Inferior parietal cortex (tissue), 1 donor: ENCODE measurements at regions not wholly inside any gene's neighbourhood (a gene's known extent, or its start where the extent isn't known, plus 50 kb on each side); places are given as distances from the start of the nearest gene placed in this dataset.

Source experiments
- DNase-seq: peaks from one replicate; pipeline ENCODE4 v3.0.0-alpha.2; 2016; ENCODE audit errors: extremely low spot score

GRCh38 chr2:196224756-196225155, 53.4 kb upstream of the STK17B start:
- DNase-seq = no peak

GRCh38 chr2:196225213-196225612, 53.8 kb upstream of the STK17B start:
- DNase-seq = no peak

GRCh38 chr2:196226058-196226706, 54.8 kb upstream of the STK17B start:
- no peak for DNase-seq

- DNase-seq = no peak
These were observed 55.3 kb upstream of the STK17B start for GRCh38 chr2:196226707-196227065.

GRCh38 chr2:196229013-196229412, 57.6 kb upstream of the STK17B start:
- DNase-seq = no peak

GRCh38 chr2:196230061-196230854, 58.9 kb upstream of the STK17B start:
- DNase-seq = no peak

- DNase-seq = no peak
These were observed 61.8 kb upstream of the STK17B start for GRCh38 chr2:196233021-196233804.

GRCh38 chr2:196233805-196234475, 62.6 kb upstream of the STK17B start:
- DNase-seq = no peak

- DNase-seq = no peak
These were observed 63.3 kb upstream of the STK17B start for GRCh38 chr2:196234672-196235071.

- no peak for DNase-seq
These were observed 67.5 kb upstream of the STK17B start for GRCh38 chr2:196238836-196239380.

GRCh38 chr2:196239622-196240587, 68.5 kb upstream of the STK17B start:
- no peak for DNase-seq

- DNase-seq = no peak
These were observed 69.8 kb upstream of the STK17B start for GRCh38 chr2:196241175-196241574.

GRCh38 chr2:196242131-196242620, 70.8 kb upstream of the STK17B start:
- DNase-seq = no peak

GRCh38 chr2:196244516-196244915, 73.1 kb upstream of the STK17B start:
- no peak for DNase-seq

- DNase-seq = no peak
These were observed 73.6 kb upstream of the STK17B start for GRCh38 chr2:196244966-196245365.

GRCh38 chr2:196245378-196246140, 74.2 kb upstream of the STK17B start:
- no peak for DNase-seq

GRCh38 chr2:196247114-196247975, 76.0 kb upstream of the STK17B start:
- DNase-seq = no peak

- DNase-seq = no peak
These were observed 76.5 kb upstream of the STK17B start for GRCh38 chr2:196247976-196248280.
